HCT116 (cell line): ENCODE measurements at regions not wholly inside any gene's neighbourhood (a gene's known extent, or its start where the extent isn't known, plus 50 kb on each side); places are given as distances from the start of the nearest gene placed in this dataset.

Experiments
- ATAC-seq: fragments of 200-7000 bp; cut with Tn5 transposase; 2 replicates; pipeline ENCODE4 v1.9.1; 2020; ENCODE audit warnings: mild to moderate bottlenecking, moderate library complexity
- BruUV-seq: library from RNA; stranded (reverse); fragments of 400-500 nt; replicated peaks from 2 replicates; lab custom pipeline; 2021; lab: Mats Ljungman, UMichigan
- CTCF ChIA-PET: fragments of 300-600 bp; sonication (Branson Sonifier 250); formaldehyde crosslinking; loops from one replicate; lab custom pipeline; 2021; ENCODE audit warnings: antibody characterized with exemption; lab: Charles Lee
- POLR2A ChIA-PET: fragments of 300-600, 350-600 bp; sonication (Branson Sonifier 250); formaldehyde crosslinking; loops from one replicate; lab custom pipeline; 2021; ENCODE audit warnings: antibody characterized with exemption; lab: Charles Lee
- RAD21 ChIA-PET, 2 experiments: fragments of 300-600 bp; sonication (Branson Sonifier 250); formaldehyde crosslinking; loops; one replicate each; lab custom pipeline; 2023; ENCODE audit warnings: low total read pairs in 2 of 2; ENCODE audit not compliant: uncharacterized antibody in 2 of 2, unreplicated experiment in 2 of 2, low non-redundant PET in 1 of 2; lab: Charles Lee
- DNase-seq: peaks from one replicate; pipeline ENCODE4 v3.0.0-alpha.2; 2010; ENCODE audit warnings: low read depth, low spot score
- H2AFZ ChIP-seq: fragments of 200-600 bp; shearing (Covaris generic), sonication (generic); 2 replicates; pipeline ENCODE4 v1.6.1; 2017; ENCODE audit warnings: low read depth, mixed run types, mixed read lengths, antibody characterized with exemption, low read length; ENCODE audit not compliant: poor library complexity, severe bottlenecking
- H3K27ac ChIP-seq: 2 replicates; pipeline ENCODE4 v1.5.1; 2012; ENCODE audit warnings: low read depth, low read length
- H3K27me3 ChIP-seq: fragments of 200-600 bp; sonication (generic); 2 replicates; pipeline ENCODE4 v1.6.1; 2016; ENCODE audit warnings: mixed run types, low read length, mixed read lengths; ENCODE audit not compliant: insufficient read depth
- H3K36me3 ChIP-seq, 2 experiments: fragments of 200-500 bp in 1 of 2; fragments of 200-600 bp in 1 of 2; sonication (Bioruptor generic) in 1 of 2; sonication (generic) in 1 of 2; 2 replicates each; pipeline versions ENCODE4 v1.5.1 to v1.6.1; 2014 to 2016; ENCODE audit warnings: low read length in 2 of 2, inconsistent platforms in 1 of 2, mixed read lengths in 1 of 2, mixed run types in 1 of 2; ENCODE audit not compliant: insufficient read depth in 2 of 2, control insufficient read depth in 1 of 2
- H3K4me1 ChIP-seq, 2 experiments: fragments of 200-600 bp in 1 of 2; sonication (generic) in 1 of 2; 2 replicates each; pipeline versions ENCODE4 v1.5.1 to v1.6.1; 2012 to 2017; ENCODE audit warnings: low read length in 2 of 2, inconsistent platforms in 1 of 2, mild to moderate bottlenecking in 1 of 2, mixed read lengths in 1 of 2, mixed run types in 1 of 2, moderate library complexity in 1 of 2; ENCODE audit not compliant: insufficient read depth in 2 of 2, control insufficient read depth in 1 of 2
- H3K4me2 ChIP-seq: fragments of 200-600 bp; sonication (generic); 2 replicates; pipeline ENCODE4 v1.6.1; 2017; ENCODE audit warnings: mixed run types, low read length, mixed read lengths
- H3K4me3 ChIP-seq, 2 experiments: fragments of 200-600 bp in 1 of 2; sonication (generic) in 1 of 2; replicated peaks in 1 of 2; 2 replicates each; pipeline ENCODE4 v1.5.1; 2011 to 2016; ENCODE audit warnings: low read length in 2 of 2, control low read depth in 1 of 2, low read depth in 1 of 2, mild to moderate bottlenecking in 1 of 2, mixed read lengths in 1 of 2, mixed run types in 1 of 2
- H3K79me2 ChIP-seq: fragments of 200-600 bp; sonication (generic); 2 replicates; pipeline ENCODE4 v1.6.1; 2017; ENCODE audit warnings: mild to moderate bottlenecking, mixed run types, low read length, moderate library complexity, mixed read lengths; ENCODE audit not compliant: insufficient read depth
- H3K9ac ChIP-seq: fragments of 200-600 bp; sonication (generic); 2 replicates; pipeline ENCODE4 v1.6.1; 2016; ENCODE audit warnings: low read length, mixed read lengths
- H3K9me2 ChIP-seq: fragments of 200-600 bp; sonication (generic), shearing (Covaris generic); 2 replicates; pipeline ENCODE4 v1.6.1; 2017; ENCODE audit warnings: mixed run types, mild to moderate bottlenecking, moderate library complexity; ENCODE audit not compliant: insufficient read depth
- H3K9me3 ChIP-seq, 2 experiments: fragments of 200-500 bp in 1 of 2; fragments of 200-600 bp in 1 of 2; sonication (Bioruptor generic) in 1 of 2; sonication (generic) in 1 of 2; 2 replicates each; pipeline ENCODE4 v1.6.1; 2014 to 2017; ENCODE audit warnings: low read length in 2 of 2, mixed read lengths in 2 of 2, inconsistent platforms in 1 of 2, low read depth in 1 of 2, mild to moderate bottlenecking in 1 of 2, mixed run types in 1 of 2, moderate library complexity in 1 of 2; ENCODE audit not compliant: control insufficient read depth in 1 of 2, insufficient read depth in 1 of 2
- H4K20me1 ChIP-seq: fragments of 200-600 bp; sonication (generic), shearing (Covaris generic); 2 replicates; pipeline ENCODE4 v1.6.1; 2017; ENCODE audit warnings: mixed run types, mild to moderate bottlenecking, moderate library complexity; ENCODE audit not compliant: insufficient read depth
- ATF3 ChIP-seq: IDR thresholded peaks from 2 replicates; pipeline ENCODE4 v1.6.1; 2012
- CBX3 ChIP-seq: IDR thresholded peaks from 2 replicates; pipeline ENCODE4 v1.6.1; 2012; ENCODE audit warnings: low read depth
- CEBPB ChIP-seq: IDR thresholded peaks from 2 replicates; pipeline ENCODE4 v1.6.1; 2012; ENCODE audit warnings: low read depth
- CTCF ChIP-seq, 3 experiments: fragments of 200-600 bp in 1 of 3; sonication (generic) in 1 of 3; IDR thresholded peaks in 2 of 3; conservative IDR thresholded peaks in 1 of 3; 2 replicates each; pipeline ENCODE4 v1.5.1; 2012 to 2017; ENCODE audit warnings: low read depth in 2 of 3, low read length in 2 of 3, antibody characterized with exemption in 1 of 3, borderline replicate concordance in 1 of 3, control low read depth in 1 of 3, mild to moderate bottlenecking in 1 of 3, mixed read lengths in 1 of 3, mixed run types in 1 of 3, moderate library complexity in 1 of 3; ENCODE audit not compliant: insufficient read depth in 1 of 3
- EZH2 ChIP-seq: fragments of 200-600 bp; sonication (generic); IDR thresholded peaks from 2 replicates; pipeline ENCODE4 v1.6.1; 2017; ENCODE audit warnings: antibody characterized with exemption, mixed run types
- EZH2phosphoT487 ChIP-seq: fragments of 200-600 bp; IDR thresholded peaks from 2 replicates; pipeline ENCODE4 v1.6.1; 2018; ENCODE audit warnings: antibody characterized with exemption, borderline replicate concordance
- POLR2A ChIP-seq: IDR thresholded peaks from 2 replicates; pipeline ENCODE4 v1.7.0; 2011; ENCODE audit warnings: borderline replicate concordance; ENCODE audit not compliant: insufficient read depth, insufficient read length; ENCODE audit errors: extremely low read depth
- POLR2AphosphoS5 ChIP-seq: IDR thresholded peaks from 2 replicates; pipeline ENCODE4 v1.6.1; 2011; ENCODE audit warnings: mild to moderate bottlenecking, low read depth, low read length, moderate library complexity
- RAD21 ChIP-seq: IDR thresholded peaks from 2 replicates; pipeline ENCODE4 v1.6.1; 2012; ENCODE audit warnings: low read depth, mild to moderate bottlenecking
- SIN3A ChIP-seq: IDR thresholded peaks from 2 replicates; pipeline ENCODE4 v1.6.1; 2012; ENCODE audit warnings: low read depth
- SP1 ChIP-seq: IDR thresholded peaks from 2 replicates; pipeline ENCODE4 v1.6.1; 2012; ENCODE audit warnings: low read depth
- TCF7L2 ChIP-seq: IDR thresholded peaks from 2 replicates; pipeline ENCODE4 v1.7.0; 2011; ENCODE audit warnings: borderline replicate concordance, inconsistent platforms; ENCODE audit not compliant: insufficient read depth, insufficient read length; ENCODE audit errors: extremely low read depth
- YY1 ChIP-seq: IDR thresholded peaks from 2 replicates; pipeline ENCODE4 v1.6.1; 2011; ENCODE audit warnings: low read length, low read depth, moderate library complexity, mild to moderate bottlenecking; ENCODE audit not compliant: insufficient replicate concordance; ENCODE audit errors: extremely low read depth
- ZBTB33 ChIP-seq: IDR thresholded peaks from 2 replicates; pipeline ENCODE4 v1.6.1; 2011; ENCODE audit warnings: mild to moderate bottlenecking, low read length, moderate library complexity; ENCODE audit not compliant: insufficient replicate concordance; ENCODE audit errors: extremely low read depth
- ZFX ChIP-seq: fragments of 450-650 bp; IDR thresholded peaks from 2 replicates; pipeline ENCODE4 v1.6.1; 2017
- intact Hi-C: fragments of 100-400 bp; cut with micrococcal nuclease; formaldehyde crosslinking; loops from 2 replicates; pipeline ENCODE4 v1.10.0; 2022

GRCh38 chr5:53368966-53369605 is 111.3 kb upstream of the FST start:
- H3K4me3 ChIP-seq: no peak overlapping the region
- DNase-seq (no peak), ATAC-seq (no peak)
- intact Hi-C loops: loop anchor here (1.0 kb wide), 1 partner anchor 17 kb away; no protein-coding TSS in a partner anchor
- no peaks in the 10 kb centered on the region for H4K20me1 ChIP-seq
- RAD21 ChIA-PET: no interaction called here
- H3K9ac ChIP-seq: no peak overlapping the region
- no peaks in the 10 kb centered on the region for H3K36me3 ChIP-seq
- no peak overlapping the region for H2AFZ ChIP-seq
- no peak for TF ChIP-seq CEBPB
- no peak for TF ChIP-seq SP1
- POLR2A ChIA-PET: no interaction called here
- no peak overlapping the region for H3K27ac ChIP-seq
- no peaks in the 10 kb centered on the region for H3K4me1 ChIP-seq
- no TSS peak for BruUV-seq
- H3K9me2 ChIP-seq: no peaks in the 10 kb centered on the region
- H3K27me3 ChIP-seq: no peaks in the 10 kb centered on the region
- no peaks in the 10 kb centered on the region for H3K79me2 ChIP-seq
- H3K9me3 ChIP-seq: no peaks in the 10 kb centered on the region
- H3K4me2 ChIP-seq: no peak overlapping the region
- CTCF ChIA-PET: no interaction called here

- Histone ChIP-seq H3K9ac (no peak overlapping the region), H3K27me3 (no peaks in the 10 kb centered on the region), H3K9me2 (no peaks in the 10 kb centered on the region), H4K20me1 (no peaks in the 10 kb centered on the region), H3K4me2 (no peak overlapping the region), H3K79me2 (no peaks in the 10 kb centered on the region), H3K4me3 (no peak overlapping the region), H3K27ac (no peak overlapping the region), H3K36me3 (no peaks in the 10 kb centered on the region), H2AFZ (no peak overlapping the region), H3K4me1 (no peaks in the 10 kb centered on the region), H3K9me3 (no peaks in the 10 kb centered on the region)
- DNase-seq (no peak), ATAC-seq (no peak)
- no TSS peak for BruUV-seq
- RAD21 ChIA-PET: no interaction called here
- POLR2A ChIA-PET: no interaction called here
- CTCF ChIA-PET: no interaction called here
- intact Hi-C loops: loop anchor here (1.0 kb wide), 1 partner anchor 17 kb away; no protein-coding TSS in a partner anchor
- TF ChIP-seq ZBTB33 (no peak), CBX3 (no peak), YY1 (no peak), CTCF (IDR thresholded peaks at IDR 0.05 in 2 of 3, conservative IDR thresholded peaks at IDR 0.05 in 1 of 3; ENCODE audit: borderline replicate concordance in 1 of 3, insufficient read depth in 1 of 3, low read depth in 2 of 3, low read length in 2 of 3) (no peak), SIN3A (no peak), ZFX (no peak), ATF3 (no peak), POLR2A (no peak), RAD21 (no peak), EZH2 (no peak), TCF7L2 (no peak), EZH2phosphoT487 (no peak), POLR2AphosphoS5 (no peak)
These were observed 110.7 kb upstream of the FST start for GRCh38 chr5:53369681-53370080.
